ENCODE measurements at regions not wholly inside any gene's neighbourhood (a gene's known extent, or its start where the extent isn't known, plus 50 kb on each side); places are given as distances from the start of the nearest gene placed in this dataset.

GRCh38 chr3:41140242-41140641 lies 59.1 kb upstream of the CTNNB1 start:
- no peak overlapping the region for H3K4me3 ChIP-seq
- no peak for DNase-seq

GRCh38 chr3:41141433-41142167 lies 57.7 kb upstream of the CTNNB1 start:
- Histone ChIP-seq H3K27me3 (no peaks in the 10 kb centered on the region), H3K4me3 (no peak overlapping the region), H3K9me3 (replicated peaks) (no peaks in the 10 kb centered on the region), H3K4me1 (no peaks in the 10 kb centered on the region), H3K27ac (no peak overlapping the region), H3K36me3 (no peaks in the 10 kb centered on the region)
- no peak for DNase-seq

More at GRCh38 chr3:41140242-41140641, 59.1 kb upstream of the CTNNB1 start:
- Histone ChIP-seq H3K36me3 (no peaks in the 10 kb centered on the region), H3K27ac (no peak overlapping the region), H3K9me3 (replicated peaks) (no peaks in the 10 kb centered on the region), H3K4me1 (no peaks in the 10 kb centered on the region), H3K27me3 (no peaks in the 10 kb centered on the region)

GRCh38 chr3:41143421-41144031 lies 55.8 kb upstream of the CTNNB1 start:
- H3K9me3 ChIP-seq (replicated peaks) = no peaks in the 10 kb centered on the region
- DNase-seq = no peak
- no peak overlapping the region for H3K27ac ChIP-seq
- H3K4me3 ChIP-seq = no peak overlapping the region
- no peaks in the 10 kb centered on the region for H3K4me1 ChIP-seq
- H3K27me3 ChIP-seq = no peaks in the 10 kb centered on the region
- H3K36me3 ChIP-seq = no peaks in the 10 kb centered on the region

- Histone ChIP-seq H3K27me3 (no peaks in the 10 kb centered on the region), H3K36me3 (no peaks in the 10 kb centered on the region), H3K4me3 (no peak overlapping the region), H3K9me3 (replicated peaks) (no peaks in the 10 kb centered on the region), H3K4me1 (no peaks in the 10 kb centered on the region), H3K27ac (no peak overlapping the region)
- DNase-seq = no peak
Measured at GRCh38 chr3:41144631-41145030, 54.7 kb upstream of the CTNNB1 start.

- no peak for DNase-seq
- H3K9me3 ChIP-seq (replicated peaks) = no peaks in the 10 kb centered on the region
- no peak overlapping the region for H3K27ac ChIP-seq
- H3K4me3 ChIP-seq = no peak overlapping the region
- no peaks in the 10 kb centered on the region for H3K27me3 ChIP-seq
- H3K36me3 ChIP-seq = no peaks in the 10 kb centered on the region
- no peaks in the 10 kb centered on the region for H3K4me1 ChIP-seq
Measured at GRCh38 chr3:41148478-41148877, 50.8 kb upstream of the CTNNB1 start.

- DNase-seq = no peak
- Histone ChIP-seq H3K27ac (no peak overlapping the region), H3K27me3 (no peaks in the 10 kb centered on the region), H3K4me3 (no peak overlapping the region), H3K4me1 (no peaks in the 10 kb centered on the region), H3K9me3 (replicated peaks) (no peaks in the 10 kb centered on the region), H3K36me3 (no peaks in the 10 kb centered on the region)
Measured at GRCh38 chr3:41148901-41149300, 50.4 kb upstream of the CTNNB1 start.

All from SJCRH30 (cell line).